ENCODE measurements at regions not wholly inside any gene's neighbourhood (a gene's known extent, or its start where the extent isn't known, plus 50 kb on each side); places are given as distances from the start of the nearest gene placed in this dataset.

DNA sequence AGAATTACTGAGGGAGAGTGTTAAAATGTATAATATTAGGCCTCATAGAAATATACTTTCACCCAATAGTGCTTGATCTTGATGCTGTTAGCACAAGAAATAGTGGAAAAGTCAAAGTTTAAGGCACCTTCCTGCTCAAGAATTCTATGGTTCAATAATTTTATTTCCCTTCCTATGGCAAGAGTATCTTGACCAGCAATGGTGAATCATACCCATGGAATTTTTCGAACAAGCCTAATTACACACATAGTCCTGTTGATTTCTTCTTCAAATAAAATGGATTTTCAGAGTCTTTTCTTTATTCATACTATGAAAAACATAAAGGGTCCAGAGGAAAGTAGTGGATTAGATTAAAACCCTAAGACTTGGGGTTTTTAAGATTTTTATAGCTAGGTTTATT lies 810.6 kb downstream of the CDH11 start:
- Histone ChIP-seq H3K36me3 (no peaks in the 10 kb centered on the region), H3K4me3 (no peak overlapping the region), H3K27me3 (no peaks in the 10 kb centered on the region), H3K4me1 (no peaks in the 10 kb centered on the region), H3K9me3 (no peaks in the 10 kb centered on the region), H3K27ac (no peak overlapping the region)
- intact Hi-C loops (cut with DNase I) = no loop called here
- no peak for DNase-seq (ENCODE audit: extremely low spot score in 2 of 2)
- TF ChIP-seq, protein P1, sequence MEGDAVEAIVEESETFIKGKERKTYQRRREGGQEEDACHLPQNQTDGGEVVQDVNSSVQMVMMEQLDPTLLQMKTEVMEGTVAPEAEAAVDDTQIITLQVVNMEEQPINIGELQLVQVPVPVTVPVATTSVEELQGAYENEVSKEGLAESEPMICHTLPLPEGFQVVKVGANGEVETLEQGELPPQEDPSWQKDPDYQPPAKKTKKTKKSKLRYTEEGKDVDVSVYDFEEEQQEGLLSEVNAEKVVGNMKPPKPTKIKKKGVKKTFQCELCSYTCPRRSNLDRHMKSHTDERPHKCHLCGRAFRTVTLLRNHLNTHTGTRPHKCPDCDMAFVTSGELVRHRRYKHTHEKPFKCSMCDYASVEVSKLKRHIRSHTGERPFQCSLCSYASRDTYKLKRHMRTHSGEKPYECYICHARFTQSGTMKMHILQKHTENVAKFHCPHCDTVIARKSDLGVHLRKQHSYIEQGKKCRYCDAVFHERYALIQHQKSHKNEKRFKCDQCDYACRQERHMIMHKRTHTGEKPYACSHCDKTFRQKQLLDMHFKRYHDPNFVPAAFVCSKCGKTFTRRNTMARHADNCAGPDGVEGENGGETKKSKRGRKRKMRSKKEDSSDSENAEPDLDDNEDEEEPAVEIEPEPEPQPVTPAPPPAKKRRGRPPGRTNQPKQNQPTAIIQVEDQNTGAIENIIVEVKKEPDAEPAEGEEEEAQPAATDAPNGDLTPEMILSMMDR (IDR thresholded peaks at IDR 0.05) = no peak
- TF ChIP-seq POLR2AphosphoS5 (IDR thresholded peaks at IDR 0.05; ENCODE audit: insufficient read depth in 1 of 2, low read depth in 1 of 2) (no peak), POLR2A (IDR thresholded peaks at IDR 0.05) (no peak)

DNA sequence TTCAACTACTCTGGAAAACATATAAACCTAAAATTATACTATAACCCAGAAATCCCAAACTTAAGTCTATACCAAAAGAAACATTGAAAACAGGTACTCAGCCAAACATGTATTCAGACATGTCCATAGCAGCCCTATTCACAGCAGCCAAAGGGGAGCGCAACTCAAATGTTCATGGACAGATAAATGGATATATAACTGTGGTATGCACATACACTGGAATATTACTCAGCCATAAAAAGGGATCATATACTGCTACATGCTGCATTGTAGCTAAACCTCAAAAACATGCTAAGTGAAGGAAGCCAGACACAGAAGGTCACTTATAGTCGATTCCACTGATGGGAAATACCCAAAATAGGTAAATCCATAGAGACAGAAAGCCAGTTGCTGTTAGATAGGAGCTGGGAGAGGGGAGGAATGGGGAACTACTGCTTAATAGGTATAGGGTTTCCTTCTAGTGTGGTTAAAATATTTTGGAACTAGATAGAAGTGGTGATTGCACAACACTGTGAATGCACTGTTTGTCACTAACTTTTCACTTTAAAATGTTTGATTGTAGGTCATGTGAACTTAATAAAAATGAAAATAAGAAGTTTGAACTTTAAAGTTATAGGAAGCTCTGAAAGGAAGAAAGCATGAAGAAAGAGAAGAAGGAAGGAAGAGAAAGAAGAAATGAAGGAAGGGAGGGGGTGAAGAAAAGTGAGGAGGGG lies 812.3 kb downstream of the CDH11 start:
- Histone ChIP-seq H3K27ac (no peak overlapping the region), H3K9me3 (no peaks in the 10 kb centered on the region), H3K4me3 (no peak overlapping the region), H3K36me3 (no peaks in the 10 kb centered on the region), H3K27me3 (no peaks in the 10 kb centered on the region), H3K4me1 (no peaks in the 10 kb centered on the region)
- no peak for DNase-seq (ENCODE audit: extremely low spot score in 2 of 2)
- intact Hi-C loops (cut with DNase I) = no loop called here
- TF ChIP-seq POLR2AphosphoS5 (IDR thresholded peaks at IDR 0.05; ENCODE audit: insufficient read depth in 1 of 2, low read depth in 1 of 2) (no peak), POLR2A (IDR thresholded peaks at IDR 0.05) (no peak)
- TF ChIP-seq, protein P1 (IDR thresholded peaks at IDR 0.05) = no peak

DNA sequence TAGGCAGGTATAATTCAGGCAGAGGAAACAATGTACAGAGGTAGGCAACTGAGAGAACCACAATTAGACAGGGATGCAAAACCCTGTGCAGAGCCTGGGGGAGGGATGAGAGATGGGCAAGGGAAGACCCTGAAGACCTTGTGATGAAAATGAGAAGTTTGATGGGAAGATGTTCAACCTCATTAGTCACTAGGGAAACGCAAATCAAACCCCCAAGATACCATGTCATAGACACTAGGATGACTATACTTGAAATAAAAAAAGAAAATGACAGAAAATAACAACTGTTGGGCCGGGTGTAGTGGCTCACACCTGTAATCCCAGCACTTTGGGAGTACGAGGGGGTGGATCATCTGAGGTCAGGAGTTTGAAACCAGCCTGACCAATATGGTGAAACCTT lies 813.1 kb downstream of the CDH11 start:
- Histone ChIP-seq H3K4me1 (no peaks in the 10 kb centered on the region), H3K4me3 (no peak overlapping the region), H3K36me3 (no peaks in the 10 kb centered on the region), H3K27me3 (no peaks in the 10 kb centered on the region), H3K9me3 (no peaks in the 10 kb centered on the region), H3K27ac (no peak overlapping the region)
- no peak for TF ChIP-seq POLR2AphosphoS5 (IDR thresholded peaks at IDR 0.05; ENCODE audit: insufficient read depth in 1 of 2, low read depth in 1 of 2)
- TF ChIP-seq, protein P1 (IDR thresholded peaks at IDR 0.05) = no peak
- no peak for TF ChIP-seq POLR2A (IDR thresholded peaks at IDR 0.05)
- intact Hi-C loops (cut with DNase I) = no loop called here
- no peak for DNase-seq (ENCODE audit: extremely low spot score in 2 of 2)

DNA sequence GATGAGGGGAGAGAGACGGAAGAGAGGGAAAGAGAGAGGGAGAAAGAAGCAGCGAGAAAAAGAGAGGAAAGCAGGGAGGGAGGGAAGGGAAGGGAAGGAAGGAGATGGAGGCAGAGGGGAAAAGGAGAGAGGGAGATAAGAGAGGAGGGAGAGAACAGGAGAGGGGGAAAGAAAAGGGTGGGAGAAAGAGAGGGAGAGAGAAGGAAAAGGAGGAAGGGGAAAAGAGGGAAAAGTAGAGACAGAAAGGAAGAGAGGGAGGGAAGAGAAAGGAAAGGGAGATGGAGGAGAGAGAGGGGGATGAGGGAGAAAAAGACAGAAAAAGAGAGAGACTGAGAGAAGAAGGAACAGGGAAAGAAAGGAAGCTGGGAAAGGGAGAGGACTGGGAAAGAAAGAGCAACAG lies 814.4 kb downstream of the CDH11 start:
- H3K9me3 ChIP-seq = no peaks in the 10 kb centered on the region
- intact Hi-C loops (cut with DNase I) = no loop called here

DNA sequence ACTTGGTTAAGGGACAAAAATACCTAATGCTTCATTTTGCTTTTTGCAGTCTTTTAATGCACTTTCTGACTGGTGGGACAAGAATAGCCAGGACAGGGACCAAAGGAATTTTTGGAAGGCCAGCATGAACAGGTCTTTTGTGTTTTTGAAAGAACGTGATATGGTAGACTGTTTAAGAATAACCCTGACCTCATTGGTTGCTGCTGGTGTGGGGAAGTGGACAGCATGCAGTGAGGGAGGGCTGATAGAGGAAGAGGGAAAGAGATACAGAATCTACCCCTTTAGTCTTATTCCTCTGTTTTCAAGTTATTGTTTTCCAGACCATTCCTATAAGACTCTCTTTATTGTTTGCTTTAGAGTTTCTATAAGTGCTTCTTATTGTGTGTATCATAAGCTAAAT lies 816.2 kb downstream of the CDH11 start:
- Histone ChIP-seq H3K4me3 (no peak overlapping the region), H3K27ac (no peak overlapping the region), H3K9me3 (no peaks in the 10 kb centered on the region), H3K4me1 (no peaks in the 10 kb centered on the region), H3K27me3 (no peaks in the 10 kb centered on the region), H3K36me3 (no peaks in the 10 kb centered on the region)
- TF ChIP-seq POLR2AphosphoS5 (IDR thresholded peaks at IDR 0.05; ENCODE audit: insufficient read depth in 1 of 2, low read depth in 1 of 2) (no peak), POLR2A (IDR thresholded peaks at IDR 0.05) (no peak)
- DNase-seq (ENCODE audit: extremely low spot score in 2 of 2) = no peak
- intact Hi-C loops (cut with DNase I) = no loop called here

More for the DNA sequence above, 814.4 kb downstream of the CDH11 start:
- Histone ChIP-seq H3K27me3 (no peaks in the 10 kb centered on the region), H3K4me3 (no peak overlapping the region), H3K4me1 (no peaks in the 10 kb centered on the region), H3K27ac (no peak overlapping the region), H3K36me3 (no peaks in the 10 kb centered on the region)
- TF ChIP-seq POLR2A (IDR thresholded peaks at IDR 0.05) (no peak), POLR2AphosphoS5 (IDR thresholded peaks at IDR 0.05; ENCODE audit: insufficient read depth in 1 of 2, low read depth in 1 of 2) (no peak)
- TF ChIP-seq, protein P1 (IDR thresholded peaks at IDR 0.05) = no peak
- DNase-seq (ENCODE audit: extremely low spot score in 2 of 2) = no peak

Data from vagina (tissue), 2 donors.